ENCODE measurements at regions not wholly inside any gene's neighbourhood (a gene's known extent, or its start where the extent isn't known, plus 50 kb on each side); places are given as distances from the start of the nearest gene placed in this dataset.
"Not testable (repeated sequence)": the region's sequence is repeated elsewhere in the genome, so short reads cannot be mapped to it uniquely, and the experiment has no call there.

- TF ChIP-seq CTCF (conservative IDR thresholded peaks at IDR 0.05; ENCODE audit: low read length) = no peak
- H3K4me3 ChIP-seq (ENCODE audit: low read length) = no peak overlapping the region
- no peak for DNase-seq (ENCODE audit: low read depth)
Observed at GRCh38 chr15:45804028-45804427, 169.2 kb downstream of the SQOR start.

- H3K4me3 ChIP-seq (ENCODE audit: low read length) = no peak overlapping the region
- TF ChIP-seq CTCF (conservative IDR thresholded peaks at IDR 0.05; ENCODE audit: low read length) = no peak
- no peak for DNase-seq (ENCODE audit: low read depth)
Observed at GRCh38 chr15:45810201-45810600, 175.4 kb downstream of the SQOR start.

GRCh38 chr15:45812200-45812599 lies 177.4 kb downstream of the SQOR start:
- no peak for TF ChIP-seq CTCF (conservative IDR thresholded peaks at IDR 0.05; ENCODE audit: low read length)
- no peak for DNase-seq (ENCODE audit: low read depth)
- no peak overlapping the region for H3K4me3 ChIP-seq (ENCODE audit: low read length)

GRCh38 chr15:45817578-45817977 lies 182.7 kb downstream of the SQOR start:
- DNase-seq (ENCODE audit: low read depth); H3K4me3 ChIP-seq (ENCODE audit: low read length): not testable (repeated sequence)

- no peak for DNase-seq (ENCODE audit: low read depth)
- TF ChIP-seq CTCF (conservative IDR thresholded peaks at IDR 0.05; ENCODE audit: low read length) = no peak
- H3K4me3 ChIP-seq (ENCODE audit: low read length) = no peak overlapping the region
Observed at GRCh38 chr15:45821390-45821789, 186.6 kb downstream of the SQOR start.

GRCh38 chr15:45822968-45823367 lies 188.1 kb downstream of the SQOR start:
- not testable (repeated sequence) for DNase-seq (ENCODE audit: low read depth); H3K4me3 ChIP-seq (ENCODE audit: low read length)

- DNase-seq (ENCODE audit: low read depth) = no peak
- no peak for TF ChIP-seq CTCF (conservative IDR thresholded peaks at IDR 0.05; ENCODE audit: low read length)
- H3K4me3 ChIP-seq (ENCODE audit: low read length) = no peak overlapping the region
Observed at GRCh38 chr15:45827275-45827674, 192.4 kb downstream of the SQOR start.

- TF ChIP-seq CTCF (conservative IDR thresholded peaks at IDR 0.05; ENCODE audit: low read length) = no peak
- no peak overlapping the region for H3K4me3 ChIP-seq (ENCODE audit: low read length)
- no peak for DNase-seq (ENCODE audit: low read depth)
Observed at GRCh38 chr15:45827766-45828165, 192.9 kb downstream of the SQOR start.
